GM23338 (cell line): ENCODE measurements at regions not wholly inside any gene's neighbourhood (a gene's known extent, or its start where the extent isn't known, plus 50 kb on each side); places are given as distances from the start of the nearest gene placed in this dataset.

Experiments used
- EZH2 ChIP-seq: fragments of 200-600 bp; sonication (generic); IDR thresholded peaks from one replicate; pipeline ENCODE4 v1.8.0; 2017; ENCODE audit warnings: antibody characterized with exemption, mild to moderate bottlenecking, low read depth; ENCODE audit not compliant: unreplicated experiment
- POLR2AphosphoS5 ChIP-seq: IDR thresholded peaks from 2 replicates; pipeline ENCODE4 v1.6.1; 2016; ENCODE audit warnings: antibody characterized with exemption, low read depth
- ZNF114 ChIP-seq: fragments of 250-450 bp; sonication (Bioruptor Pico); IDR thresholded peaks from 2 replicates; pipeline ENCODE4 v1.5.0; 2020; ENCODE audit warnings: mild to moderate bottlenecking, moderate library complexity
- TF ChIP-seq, protein P1 (sequence below), 2 experiments: fragments of 200-600 bp in 1 of 2; sonication (generic) in 1 of 2; conservative IDR thresholded peaks; 2 replicates each; pipeline versions ENCODE4 v1.5.1 to v1.6.1; 2016 to 2017; ENCODE audit warnings: antibody characterized with exemption in 2 of 2, low read depth in 2 of 2, mild to moderate bottlenecking in 2 of 2, moderate library complexity in 1 of 2
- TF ChIP-seq, protein P2 (sequence below): IDR thresholded peaks from one replicate; pipeline ENCODE4 v1.6.1; 2018; ENCODE audit warnings: antibody characterized with exemption; ENCODE audit not compliant: unreplicated experiment

DNA sequence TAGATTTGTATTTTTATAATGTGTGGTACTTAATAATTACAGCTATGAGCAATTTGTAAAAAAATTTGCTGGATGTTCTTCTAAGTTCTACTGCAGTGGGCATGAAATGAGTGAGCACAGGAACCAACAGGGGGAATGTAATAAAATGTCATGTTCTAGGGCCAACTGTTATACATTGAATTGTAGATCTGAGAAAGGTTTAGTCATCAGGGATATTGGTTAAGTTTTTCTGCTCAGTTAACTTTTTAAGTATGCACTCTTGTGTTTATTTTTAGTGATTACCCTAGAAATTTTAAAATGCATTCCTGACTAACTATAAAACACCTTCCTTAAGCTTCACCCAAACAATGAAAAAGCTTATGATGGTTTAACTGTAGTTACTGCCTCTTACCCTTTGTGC lies 101.8 kb downstream of the CAND1 start:
- TF ChIP-seq, protein P1, sequence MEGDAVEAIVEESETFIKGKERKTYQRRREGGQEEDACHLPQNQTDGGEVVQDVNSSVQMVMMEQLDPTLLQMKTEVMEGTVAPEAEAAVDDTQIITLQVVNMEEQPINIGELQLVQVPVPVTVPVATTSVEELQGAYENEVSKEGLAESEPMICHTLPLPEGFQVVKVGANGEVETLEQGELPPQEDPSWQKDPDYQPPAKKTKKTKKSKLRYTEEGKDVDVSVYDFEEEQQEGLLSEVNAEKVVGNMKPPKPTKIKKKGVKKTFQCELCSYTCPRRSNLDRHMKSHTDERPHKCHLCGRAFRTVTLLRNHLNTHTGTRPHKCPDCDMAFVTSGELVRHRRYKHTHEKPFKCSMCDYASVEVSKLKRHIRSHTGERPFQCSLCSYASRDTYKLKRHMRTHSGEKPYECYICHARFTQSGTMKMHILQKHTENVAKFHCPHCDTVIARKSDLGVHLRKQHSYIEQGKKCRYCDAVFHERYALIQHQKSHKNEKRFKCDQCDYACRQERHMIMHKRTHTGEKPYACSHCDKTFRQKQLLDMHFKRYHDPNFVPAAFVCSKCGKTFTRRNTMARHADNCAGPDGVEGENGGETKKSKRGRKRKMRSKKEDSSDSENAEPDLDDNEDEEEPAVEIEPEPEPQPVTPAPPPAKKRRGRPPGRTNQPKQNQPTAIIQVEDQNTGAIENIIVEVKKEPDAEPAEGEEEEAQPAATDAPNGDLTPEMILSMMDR (conservative IDR thresholded peaks at IDR 0.05; ENCODE audit: low read depth in 2 of 2) = no peak
- TF ChIP-seq EZH2 = no peak
- TF ChIP-seq, protein P2, sequence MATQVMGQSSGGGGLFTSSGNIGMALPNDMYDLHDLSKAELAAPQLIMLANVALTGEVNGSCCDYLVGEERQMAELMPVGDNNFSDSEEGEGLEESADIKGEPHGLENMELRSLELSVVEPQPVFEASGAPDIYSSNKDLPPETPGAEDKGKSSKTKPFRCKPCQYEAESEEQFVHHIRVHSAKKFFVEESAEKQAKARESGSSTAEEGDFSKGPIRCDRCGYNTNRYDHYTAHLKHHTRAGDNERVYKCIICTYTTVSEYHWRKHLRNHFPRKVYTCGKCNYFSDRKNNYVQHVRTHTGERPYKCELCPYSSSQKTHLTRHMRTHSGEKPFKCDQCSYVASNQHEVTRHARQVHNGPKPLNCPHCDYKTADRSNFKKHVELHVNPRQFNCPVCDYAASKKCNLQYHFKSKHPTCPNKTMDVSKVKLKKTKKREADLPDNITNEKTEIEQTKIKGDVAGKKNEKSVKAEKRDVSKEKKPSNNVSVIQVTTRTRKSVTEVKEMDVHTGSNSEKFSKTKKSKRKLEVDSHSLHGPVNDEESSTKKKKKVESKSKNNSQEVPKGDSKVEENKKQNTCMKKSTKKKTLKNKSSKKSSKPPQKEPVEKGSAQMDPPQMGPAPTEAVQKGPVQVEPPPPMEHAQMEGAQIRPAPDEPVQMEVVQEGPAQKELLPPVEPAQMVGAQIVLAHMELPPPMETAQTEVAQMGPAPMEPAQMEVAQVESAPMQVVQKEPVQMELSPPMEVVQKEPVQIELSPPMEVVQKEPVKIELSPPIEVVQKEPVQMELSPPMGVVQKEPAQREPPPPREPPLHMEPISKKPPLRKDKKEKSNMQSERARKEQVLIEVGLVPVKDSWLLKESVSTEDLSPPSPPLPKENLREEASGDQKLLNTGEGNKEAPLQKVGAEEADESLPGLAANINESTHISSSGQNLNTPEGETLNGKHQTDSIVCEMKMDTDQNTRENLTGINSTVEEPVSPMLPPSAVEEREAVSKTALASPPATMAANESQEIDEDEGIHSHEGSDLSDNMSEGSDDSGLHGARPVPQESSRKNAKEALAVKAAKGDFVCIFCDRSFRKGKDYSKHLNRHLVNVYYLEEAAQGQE = no peak
- no peak for TF ChIP-seq POLR2AphosphoS5
- no peak for TF ChIP-seq ZNF114 (CRISPR knock-in tag)
